ENCODE measurements at regions not wholly inside any gene's neighbourhood (a gene's known extent, or its start where the extent isn't known, plus 50 kb on each side); places are given as distances from the start of the nearest gene placed in this dataset.

GRCh38 chr14:100655741-100656085 is 68.5 kb upstream of the BEGAIN start:
- no peak overlapping the region for H3K4me2 ChIP-seq (ENCODE audit: low read length)
- no peak overlapping the region for H3K4me3 ChIP-seq (ENCODE audit: low read length)
- no peak overlapping the region for H3K9ac ChIP-seq (ENCODE audit: low read length)
- TF ChIP-seq CTCF (IDR thresholded peaks at IDR 0.05; ENCODE audit: low read depth, low read length), result no peak
- TF ChIP-seq EZH2phosphoT487 (IDR thresholded peaks at IDR 0.05; ENCODE audit: low read depth), result no peak
- H3K9me3 ChIP-seq (ENCODE audit: insufficient read depth, low read length), result no peaks in the 10 kb centered on the region
- H3K36me3 ChIP-seq (replicated peaks; ENCODE audit: low read depth, low read length), result no peaks in the 10 kb centered on the region
- peaks cover 12% of the 10 kb centered on the region for H3K4me1 ChIP-seq (ENCODE audit: low read length)
- no peaks in the 10 kb centered on the region for H4K20me1 ChIP-seq (ENCODE audit: insufficient read depth, low read length)
- no peak overlapping the region for H2AFZ ChIP-seq (ENCODE audit: low read depth, low read length)
- H3K27me3 ChIP-seq (ENCODE audit: low read depth, low read length), result peaks cover 5% of the 10 kb centered on the region; the same call in 1 of the 2 replicates
- no peaks in the 10 kb centered on the region for H3K79me2 ChIP-seq (ENCODE audit: low read length)
- H3K27ac ChIP-seq (ENCODE audit: low read length), result no peak overlapping the region

GRCh38 chr14:100656996-100657395 is 69.7 kb upstream of the DLK1 start:
- no peak overlapping the region for H3K27ac ChIP-seq (ENCODE audit: low read length)
- TF ChIP-seq EZH2phosphoT487 (IDR thresholded peaks at IDR 0.05; ENCODE audit: low read depth) (no peak), CTCF (IDR thresholded peaks at IDR 0.05; ENCODE audit: low read depth, low read length) (no peak)
- no peak overlapping the region for H3K4me3 ChIP-seq (ENCODE audit: low read length)
- H3K9me3 ChIP-seq (ENCODE audit: insufficient read depth, low read length), result no peaks in the 10 kb centered on the region
- H3K27me3 ChIP-seq (ENCODE audit: low read depth, low read length), result peaks cover 5% of the 10 kb centered on the region; the same call in 1 of the 2 replicates
- H3K79me2 ChIP-seq (ENCODE audit: low read length), result no peaks in the 10 kb centered on the region
- H4K20me1 ChIP-seq (ENCODE audit: insufficient read depth, low read length), result no peaks in the 10 kb centered on the region
- H2AFZ ChIP-seq (ENCODE audit: low read depth, low read length), result no peak overlapping the region
- no peaks in the 10 kb centered on the region for H3K36me3 ChIP-seq (replicated peaks; ENCODE audit: low read depth, low read length)
- H3K9ac ChIP-seq (ENCODE audit: low read length), result no peak overlapping the region
- no peak overlapping the region for H3K4me2 ChIP-seq (ENCODE audit: low read length)
- peaks cover 12% of the 10 kb centered on the region for H3K4me1 ChIP-seq (ENCODE audit: low read length)

GRCh38 chr14:100657780-100658179 is 68.9 kb upstream of the DLK1 start:
- Histone ChIP-seq H2AFZ (ENCODE audit: low read depth, low read length) (no peak overlapping the region), H3K79me2 (ENCODE audit: low read length) (no peaks in the 10 kb centered on the region), H3K4me1 (ENCODE audit: low read length) (peaks cover 12% of the 10 kb centered on the region), H4K20me1 (ENCODE audit: insufficient read depth, low read length) (no peaks in the 10 kb centered on the region), H3K4me2 (ENCODE audit: low read length) (no peak overlapping the region), H3K27ac (ENCODE audit: low read length) (no peak overlapping the region), H3K9ac (ENCODE audit: low read length) (no peak overlapping the region), H3K9me3 (ENCODE audit: insufficient read depth, low read length) (no peaks in the 10 kb centered on the region), H3K36me3 (replicated peaks; ENCODE audit: low read depth, low read length) (no peaks in the 10 kb centered on the region), H3K4me3 (ENCODE audit: low read length) (no peak overlapping the region), H3K27me3 (ENCODE audit: low read depth, low read length) (peaks cover 5% of the 10 kb centered on the region; the same call in 1 of the 2 replicates)
- TF ChIP-seq EZH2phosphoT487 (IDR thresholded peaks at IDR 0.05; ENCODE audit: low read depth), result no peak
- no peak for TF ChIP-seq CTCF (IDR thresholded peaks at IDR 0.05; ENCODE audit: low read depth, low read length)

- Histone ChIP-seq H3K27me3 (ENCODE audit: low read depth, low read length) (peaks cover 5% of the 10 kb centered on the region; the same call in 1 of the 2 replicates), H3K4me2 (ENCODE audit: low read length) (no peak overlapping the region), H3K36me3 (replicated peaks; ENCODE audit: low read depth, low read length) (no peaks in the 10 kb centered on the region), H3K4me3 (ENCODE audit: low read length) (no peak overlapping the region), H3K4me1 (ENCODE audit: low read length) (peaks cover 12% of the 10 kb centered on the region), H2AFZ (ENCODE audit: low read depth, low read length) (no peak overlapping the region), H4K20me1 (ENCODE audit: insufficient read depth, low read length) (no peaks in the 10 kb centered on the region), H3K9me3 (ENCODE audit: insufficient read depth, low read length) (no peaks in the 10 kb centered on the region), H3K9ac (ENCODE audit: low read length) (no peak overlapping the region), H3K27ac (ENCODE audit: low read length) (no peak overlapping the region), H3K79me2 (ENCODE audit: low read length) (no peaks in the 10 kb centered on the region)
- no peak for TF ChIP-seq EZH2phosphoT487 (IDR thresholded peaks at IDR 0.05; ENCODE audit: low read depth)
- TF ChIP-seq CTCF (IDR thresholded peaks at IDR 0.05; ENCODE audit: low read depth, low read length), result no peak
Measured at GRCh38 chr14:100658181-100658886, 68.4 kb upstream of the DLK1 start.

Measured in OCI-LY3 (cell line).